HEK293T (cell line): ENCODE measurements at regions not wholly inside any gene's neighbourhood (a gene's known extent, or its start where the extent isn't known, plus 50 kb on each side); places are given as distances from the start of the nearest gene placed in this dataset.

Source experiments
- BHLHE40 ChIP-seq: fragments of 450-650 bp; IDR thresholded peaks from 2 replicates; pipeline ENCODE4 v1.6.1; 2016; ENCODE audit warnings: mild to moderate bottlenecking, moderate library complexity, borderline replicate concordance
- CTBP1 ChIP-seq: fragments of 450-650 bp; IDR thresholded peaks from 2 replicates; pipeline ENCODE4 v1.6.1; 2016; ENCODE audit warnings: borderline replicate concordance
- FOXM1 ChIP-seq: fragments of 450-650 bp; IDR thresholded peaks from 2 replicates; pipeline ENCODE4 v1.6.1; 2017; ENCODE audit warnings: mild to moderate bottlenecking, borderline replicate concordance
- LEF1 ChIP-seq: fragments of 450-650 bp; IDR thresholded peaks from 2 replicates; pipeline ENCODE4 v1.6.1; 2017; ENCODE audit warnings: mild to moderate bottlenecking, borderline replicate concordance
- SUZ12 ChIP-seq: fragments of 450-650 bp; IDR thresholded peaks from 2 replicates; pipeline ENCODE4 v1.6.1; 2016; ENCODE audit warnings: mild to moderate bottlenecking
- TARDBP ChIP-seq: fragments of 450-650 bp; IDR thresholded peaks from 2 replicates; pipeline ENCODE4 v1.6.1; 2016

DNA sequence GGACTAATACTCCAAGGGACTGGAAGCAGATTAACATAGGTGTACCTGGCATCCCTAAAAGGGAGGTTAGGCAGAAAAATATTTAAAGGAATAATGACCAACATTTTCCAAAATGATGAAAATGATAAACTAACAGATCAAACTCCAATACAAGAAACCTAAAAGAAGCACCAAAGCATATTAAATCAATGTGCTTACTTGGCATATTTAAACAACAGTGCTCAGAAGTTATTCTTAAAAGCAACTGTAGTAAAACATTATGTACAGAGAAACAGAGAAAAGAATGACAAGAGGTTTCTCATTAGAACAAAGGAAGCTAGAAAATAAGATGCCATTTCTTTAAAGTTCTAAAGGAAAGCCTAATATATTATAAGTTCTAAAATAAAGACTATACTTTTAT, 947.3 kb upstream of the TMEFF2 start:
- TF ChIP-seq CTBP1: no peak
- no peak for TF ChIP-seq SUZ12
- TF ChIP-seq BHLHE40: no peak
- TF ChIP-seq TARDBP: no peak
- TF ChIP-seq LEF1: no peak
- no peak for TF ChIP-seq FOXM1
